ENCODE measurements at regions not wholly inside any gene's neighbourhood (a gene's known extent, or its start where the extent isn't known, plus 50 kb on each side); places are given as distances from the start of the nearest gene placed in this dataset.

- H3K27ac ChIP-seq = no peak overlapping the region
- no peaks in the 10 kb centered on the region for H3K9me3 ChIP-seq
- H3K36me3 ChIP-seq = no peaks in the 10 kb centered on the region
- H3K4me1 ChIP-seq = no peaks in the 10 kb centered on the region
- intact Hi-C loops (cut with DNase I) = no loop called here
- H3K27me3 ChIP-seq = no peaks in the 10 kb centered on the region
- no peak for TF ChIP-seq CTCF (IDR thresholded peaks at IDR 0.05)
- DNase-seq = no peak
- 84 to 88% methylated on average over 1 of the region's 1 CpG for WGBS, 2 donors
- ATAC-seq = no peak
- H3K4me3 ChIP-seq = no peak overlapping the region
Measured at GRCh38 chr4:32991663-32992062, 2271.5 kb downstream of the PCDH7 start.

DNA sequence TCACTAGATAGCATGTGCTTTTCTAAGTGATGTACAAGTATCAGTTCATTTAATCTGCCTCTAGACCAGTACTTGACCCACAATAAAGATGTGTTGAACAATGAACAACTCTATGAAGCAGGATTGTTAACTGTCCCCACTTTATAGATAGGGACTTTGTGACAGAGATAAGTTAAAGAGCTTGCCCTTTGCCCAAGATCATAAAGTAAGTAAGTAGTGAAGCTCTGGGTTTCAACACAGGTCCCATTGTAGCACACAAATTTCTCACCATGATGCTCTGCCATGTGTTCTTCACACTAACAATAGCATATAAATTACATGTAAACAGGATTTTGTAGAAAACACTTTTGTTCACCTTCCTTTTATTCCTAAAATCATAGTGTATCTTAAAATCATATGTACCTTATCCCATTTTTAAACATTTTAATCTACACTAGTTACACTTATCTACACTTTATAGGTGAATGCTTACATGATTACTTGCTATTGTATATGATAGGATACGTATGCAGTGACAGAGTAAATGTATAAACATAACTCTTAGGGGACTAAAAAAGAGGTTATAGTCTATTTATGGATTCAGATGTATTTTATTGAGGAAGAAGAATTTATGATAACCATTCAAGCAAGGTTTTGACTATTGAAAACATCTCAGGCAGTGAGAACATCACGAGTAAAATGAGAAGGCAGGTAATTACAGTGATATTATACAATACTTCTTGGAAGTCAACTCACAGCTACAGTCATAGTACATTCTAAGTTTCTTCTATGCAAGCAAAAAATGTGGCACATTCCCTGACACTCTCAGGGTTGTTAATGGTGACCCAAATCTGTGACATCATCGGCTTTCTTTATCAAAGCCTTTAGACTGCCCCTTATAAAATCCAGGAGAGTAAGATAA, 2275.1 kb downstream of the PCDH7 start:
- 74 to 79% methylated on average over 3 of the region's 3 CpGs for WGBS, 2 donors

GRCh38 chr4:33013282-33013681, 2293.1 kb downstream of the PCDH7 start:
- H3K27me3 ChIP-seq = no peaks in the 10 kb centered on the region
- ATAC-seq (no peak), DNase-seq (no peak)
- H3K9me3 ChIP-seq = no peaks in the 10 kb centered on the region
- no peak overlapping the region for H3K27ac ChIP-seq
- H3K4me1 ChIP-seq = no peaks in the 10 kb centered on the region
- no peaks in the 10 kb centered on the region for H3K36me3 ChIP-seq
- 70 to 77% methylated on average over 2 of the region's 2 CpGs for WGBS, 2 donors
- TF ChIP-seq CTCF (IDR thresholded peaks at IDR 0.05) = no peak
- intact Hi-C loops (cut with DNase I) = loop anchor here in 1 of 10 donors (10.0 kb wide), 1 partner anchor 1252 kb away; no protein-coding TSS in a partner anchor
- no peak overlapping the region for H3K4me3 ChIP-seq

More for the DNA sequence above, 2275.1 kb downstream of the PCDH7 start:
- no peak for TF ChIP-seq CTCF (IDR thresholded peaks at IDR 0.05)
- intact Hi-C loops (cut with DNase I) = no loop called here
- H3K27ac ChIP-seq = no peak overlapping the region
- no peak for DNase-seq
- no peak for ATAC-seq
- no peaks in the 10 kb centered on the region for H3K4me1 ChIP-seq
- no peaks in the 10 kb centered on the region for H3K36me3 ChIP-seq
- no peaks in the 10 kb centered on the region for H3K9me3 ChIP-seq
- no peaks in the 10 kb centered on the region for H3K27me3 ChIP-seq
- H3K4me3 ChIP-seq = no peak overlapping the region

DNA sequence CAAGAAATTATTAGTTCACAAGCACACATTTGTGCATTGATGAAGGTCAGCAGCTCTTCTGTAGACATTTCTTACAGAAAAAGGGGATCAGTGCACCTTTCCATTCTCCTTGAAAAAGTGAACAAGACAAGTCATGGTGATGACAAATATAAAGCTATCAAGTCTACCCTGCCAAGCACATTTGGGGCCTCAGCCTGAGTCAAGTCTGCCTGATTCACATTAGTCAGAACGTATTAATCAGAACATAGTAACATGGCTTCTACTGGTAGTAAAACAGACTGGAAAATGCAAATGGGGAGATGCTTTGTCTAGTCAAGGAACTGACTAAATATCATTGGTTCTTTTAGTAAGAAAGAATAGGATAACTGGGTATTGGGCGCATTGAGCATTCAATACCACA, 2305.1 kb downstream of the PCDH7 start:
- ATAC-seq = no peak
- Histone ChIP-seq H3K4me3 (no peak overlapping the region), H3K27me3 (no peaks in the 10 kb centered on the region), H3K4me1 (no peaks in the 10 kb centered on the region), H3K9me3 (peaks cover 0 to 3% (median 0%) of the 10 kb centered on the region in 11 donors), H3K36me3 (no peaks in the 10 kb centered on the region), H3K27ac (no peak overlapping the region)
- 82 to 89% methylated on average over 2 of the region's 2 CpGs for WGBS, 2 donors
- no peak for DNase-seq
- intact Hi-C loops (cut with DNase I) = no loop called here
- no peak for TF ChIP-seq CTCF (IDR thresholded peaks at IDR 0.05)
